ENCODE measurements at regions not wholly inside any gene's neighbourhood (a gene's known extent, or its start where the extent isn't known, plus 50 kb on each side); places are given as distances from the start of the nearest gene placed in this dataset.

DNA sequence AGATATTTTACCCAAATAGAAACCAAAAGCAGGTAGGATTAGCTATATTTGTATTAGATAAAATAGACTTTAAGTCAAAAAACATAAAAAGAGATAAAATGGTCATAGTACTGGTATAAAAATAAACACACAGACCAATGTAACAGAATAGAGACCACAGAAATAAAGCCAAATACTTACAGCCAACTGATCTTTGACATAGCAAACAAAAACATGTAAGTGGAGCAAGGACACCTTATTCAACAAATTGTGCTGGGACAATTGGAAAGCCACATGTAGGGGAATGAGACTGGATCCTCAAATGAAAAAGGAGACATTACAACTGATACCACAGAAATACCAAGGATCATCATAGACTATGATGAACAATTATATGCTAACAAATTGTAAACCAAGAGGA, 94.5 kb upstream of the SIRPG start:
- TF ChIP-seq, protein P1, sequence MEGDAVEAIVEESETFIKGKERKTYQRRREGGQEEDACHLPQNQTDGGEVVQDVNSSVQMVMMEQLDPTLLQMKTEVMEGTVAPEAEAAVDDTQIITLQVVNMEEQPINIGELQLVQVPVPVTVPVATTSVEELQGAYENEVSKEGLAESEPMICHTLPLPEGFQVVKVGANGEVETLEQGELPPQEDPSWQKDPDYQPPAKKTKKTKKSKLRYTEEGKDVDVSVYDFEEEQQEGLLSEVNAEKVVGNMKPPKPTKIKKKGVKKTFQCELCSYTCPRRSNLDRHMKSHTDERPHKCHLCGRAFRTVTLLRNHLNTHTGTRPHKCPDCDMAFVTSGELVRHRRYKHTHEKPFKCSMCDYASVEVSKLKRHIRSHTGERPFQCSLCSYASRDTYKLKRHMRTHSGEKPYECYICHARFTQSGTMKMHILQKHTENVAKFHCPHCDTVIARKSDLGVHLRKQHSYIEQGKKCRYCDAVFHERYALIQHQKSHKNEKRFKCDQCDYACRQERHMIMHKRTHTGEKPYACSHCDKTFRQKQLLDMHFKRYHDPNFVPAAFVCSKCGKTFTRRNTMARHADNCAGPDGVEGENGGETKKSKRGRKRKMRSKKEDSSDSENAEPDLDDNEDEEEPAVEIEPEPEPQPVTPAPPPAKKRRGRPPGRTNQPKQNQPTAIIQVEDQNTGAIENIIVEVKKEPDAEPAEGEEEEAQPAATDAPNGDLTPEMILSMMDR (IDR thresholded peaks at IDR 0.05; ENCODE audit: insufficient read depth, low read length, poor library complexity, severe bottlenecking): no peak
- no peak for TF ChIP-seq EZH2phosphoT487 (conservative IDR thresholded peaks at IDR 0.05; ENCODE audit: low read length)
